HG03175 (cell line): ENCODE measurements at regions not wholly inside any gene's neighbourhood (a gene's known extent, or its start where the extent isn't known, plus 50 kb on each side); places are given as distances from the start of the nearest gene placed in this dataset.
"Not testable (repeated sequence)": the region's sequence is repeated elsewhere in the genome, so short reads cannot be mapped to it uniquely, and the experiment has no call there.

Experiments used
- ATAC-seq: cut with Tn5 transposase; IDR thresholded peaks from one replicate; pipeline ENCODE4 v1.9.1; 2021; ENCODE audit warnings: mild to moderate bottlenecking, moderate library complexity; ENCODE audit not compliant: unreplicated experiment

GRCh38 chr18:76052227-76052595, 442.8 kb downstream of the ZNF516 start:
- no peak for ATAC-seq

DNA sequence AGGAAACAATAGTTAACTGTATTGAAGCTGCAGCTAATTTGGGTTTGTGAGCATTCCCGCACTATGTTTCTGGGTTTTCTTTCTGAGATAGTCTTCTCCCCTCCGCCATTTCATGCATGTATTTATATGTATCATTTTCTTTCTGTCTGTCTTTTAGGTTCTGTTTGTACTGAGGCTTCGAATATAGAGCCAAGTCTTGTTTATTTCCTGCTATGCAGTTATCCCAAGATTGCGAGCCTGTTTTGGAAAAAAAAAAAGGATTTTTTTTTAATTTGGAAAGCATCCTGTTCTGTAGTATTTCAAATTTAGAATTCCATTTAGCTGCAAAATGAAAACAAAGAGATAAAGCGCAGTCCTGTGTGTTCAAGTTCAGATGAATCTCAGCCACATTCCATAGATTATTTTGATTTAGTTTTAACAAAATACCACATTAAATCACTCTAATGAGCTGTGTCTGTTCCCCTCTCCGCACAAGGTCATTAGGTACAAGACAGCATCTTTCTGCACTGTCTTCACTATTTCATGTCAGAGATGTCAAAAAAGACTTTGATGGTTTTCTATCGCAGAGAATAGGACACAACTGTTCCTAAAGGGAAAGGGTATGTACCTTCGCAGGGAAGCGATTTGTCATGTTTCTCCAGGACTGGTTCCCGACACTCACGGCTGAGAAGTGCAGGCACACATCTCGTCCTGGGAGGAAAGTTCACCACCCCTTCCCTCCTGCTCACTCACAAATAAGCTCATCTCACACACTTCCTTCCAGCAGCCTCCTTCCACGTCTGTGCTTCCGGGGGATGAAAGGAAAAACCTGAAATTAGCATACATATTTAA, 443.4 kb downstream of the ZNF516 start:
- ATAC-seq = no peak

DNA sequence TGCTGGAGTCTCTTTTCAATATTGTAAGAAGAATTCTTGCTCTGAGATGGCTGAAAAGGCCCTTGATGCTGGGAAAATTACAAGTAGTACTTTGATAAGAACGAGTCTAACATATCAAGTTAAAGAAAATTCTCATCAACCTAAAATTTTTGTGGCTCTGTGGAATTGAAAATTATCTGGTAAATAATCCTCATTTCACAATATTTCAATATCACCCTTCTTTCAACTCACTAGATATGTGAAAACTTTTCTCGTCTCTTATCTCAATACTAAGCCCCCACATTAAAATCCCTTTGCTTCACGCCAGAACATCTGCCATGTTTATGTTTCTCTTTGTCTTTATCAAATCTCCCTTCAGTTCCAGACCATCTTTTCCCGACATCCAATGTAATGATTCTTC, 448.8 kb downstream of the ZNF516 start:
- ATAC-seq = no peak

GRCh38 chr18:76042511-76042910, 452.5 kb downstream of the ZNF516 start:
- ATAC-seq = no peak

- ATAC-seq = no peak
These were observed 476.8 kb downstream of the ZNF516 start for GRCh38 chr18:76018210-76018609.

DNA sequence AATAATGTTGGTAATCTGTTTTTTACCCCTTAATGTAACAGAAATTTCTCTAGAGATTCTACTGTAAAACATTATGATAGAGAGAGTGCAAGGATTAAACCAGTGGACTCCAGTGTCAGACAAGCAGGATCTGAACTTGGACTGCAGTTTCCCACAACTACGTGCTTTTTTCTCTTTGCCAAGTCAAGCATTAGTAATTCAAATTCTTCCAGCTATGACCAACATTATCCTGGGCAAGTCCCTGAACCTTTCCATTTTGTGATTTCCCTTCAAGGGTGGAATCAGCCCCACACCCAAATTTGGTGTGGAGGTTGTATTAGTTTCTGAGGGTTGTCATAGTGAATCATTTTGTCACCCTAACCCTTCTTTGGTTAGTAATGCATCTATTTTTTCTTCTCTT, 482.0 kb downstream of the ZNF516 start:
- ATAC-seq = no peak

GRCh38 chr18:76005632-76006208, 489.3 kb downstream of the ZNF516 start:
- no peak for ATAC-seq

DNA sequence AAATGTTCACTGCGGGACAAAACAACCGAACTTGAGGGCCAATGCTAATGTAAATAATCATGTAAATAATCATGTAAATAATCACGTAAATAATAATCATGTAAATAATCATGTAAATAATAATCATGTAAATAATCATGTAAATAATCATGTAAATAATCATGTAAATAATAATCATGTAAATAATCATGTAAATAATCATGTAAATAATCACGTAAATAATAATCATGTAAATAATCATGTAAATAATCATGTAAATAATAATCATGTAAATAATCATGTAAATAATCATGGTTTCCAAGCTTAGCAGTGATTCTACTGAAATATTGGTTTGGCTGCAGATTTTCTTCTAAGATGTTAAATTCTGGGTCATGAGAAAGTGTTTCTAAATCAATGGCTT, 507.1 kb downstream of the ZNF516 start:
- not testable (repeated sequence) for ATAC-seq

- ATAC-seq = no peak
These were observed 510.2 kb downstream of the ZNF516 start for GRCh38 chr18:75984853-75985252.

GRCh38 chr18:75981102-75981501, 513.9 kb downstream of the ZNF516 start:
- ATAC-seq = no peak

DNA sequence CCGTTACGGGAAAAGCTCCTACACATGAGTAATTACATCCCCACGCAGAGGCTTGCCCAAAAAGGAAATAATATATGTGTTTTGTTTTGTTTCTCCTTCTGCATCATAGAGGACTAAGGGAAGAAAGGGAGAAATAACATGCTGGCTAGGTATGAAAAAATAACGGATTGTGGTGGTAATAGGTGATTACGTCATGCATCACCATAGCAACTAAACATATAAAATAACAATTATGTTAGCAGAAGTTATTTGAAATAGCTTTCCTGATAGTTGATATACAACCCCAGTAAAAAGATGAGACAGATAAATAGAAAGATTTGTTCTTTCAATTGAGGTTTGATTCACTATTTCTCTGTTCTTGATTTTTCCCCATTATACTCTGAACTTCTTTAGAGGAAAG, 518.0 kb downstream of the ZNF516 start:
- no peak for ATAC-seq

GRCh38 chr18:75970212-75970611, 524.8 kb downstream of the ZNF516 start:
- no peak for ATAC-seq

GRCh38 chr18:75966431-75966830, 528.6 kb downstream of the ZNF516 start:
- no peak for ATAC-seq

DNA sequence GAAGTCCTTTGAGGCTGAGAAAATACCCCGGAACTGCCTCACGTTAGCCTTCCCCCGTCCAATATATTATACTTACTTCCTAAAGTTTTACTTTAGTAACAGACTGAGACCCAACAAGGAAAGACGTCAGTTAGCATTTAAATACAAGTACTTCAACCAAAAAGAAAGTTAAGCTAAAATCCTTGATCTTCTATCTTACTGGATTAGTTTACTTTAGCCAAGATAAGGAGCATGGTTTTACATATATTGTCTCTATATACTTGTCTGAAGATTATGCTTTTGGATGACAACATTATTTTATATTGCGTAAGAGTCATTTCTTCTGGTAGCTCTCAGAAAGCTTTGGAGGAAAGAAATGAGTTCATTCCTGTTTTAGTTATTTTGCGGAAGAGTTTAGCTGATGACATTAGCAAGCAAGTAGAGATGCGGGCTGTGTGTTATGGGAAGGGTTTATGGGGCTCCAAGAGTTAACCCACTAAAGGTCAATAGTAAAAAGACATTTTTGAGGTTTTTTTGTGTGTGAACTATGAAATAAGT, 532.9 kb downstream of the ZNF516 start:
- ATAC-seq = no peak

- not testable (repeated sequence) for ATAC-seq
These were observed 532.9 kb upstream of the SMIM21 start for GRCh38 chr18:75960356-75960755.

GRCh38 chr18:75959150-75959549, 531.6 kb upstream of the SMIM21 start:
- no peak for ATAC-seq

DNA sequence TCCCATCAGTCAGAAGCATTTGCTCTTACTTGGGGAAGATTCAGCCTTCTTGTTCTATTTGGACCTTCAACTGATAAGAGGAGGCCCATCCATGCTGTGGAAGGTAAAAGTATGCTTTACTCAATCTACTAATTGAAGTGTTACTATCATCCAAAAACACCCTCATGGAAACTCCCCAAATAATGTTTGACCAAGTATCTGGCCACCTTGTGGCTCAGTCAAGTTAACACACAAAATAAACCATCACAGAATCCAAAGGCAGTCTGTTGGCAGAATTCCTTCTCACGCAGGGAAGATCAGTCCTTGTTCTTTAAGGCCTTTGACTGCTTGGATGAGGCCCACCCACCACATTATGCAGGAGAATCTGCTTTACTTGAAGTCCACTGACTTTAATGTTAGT, 531.2 kb upstream of the SMIM21 start:
- ATAC-seq = no peak

DNA sequence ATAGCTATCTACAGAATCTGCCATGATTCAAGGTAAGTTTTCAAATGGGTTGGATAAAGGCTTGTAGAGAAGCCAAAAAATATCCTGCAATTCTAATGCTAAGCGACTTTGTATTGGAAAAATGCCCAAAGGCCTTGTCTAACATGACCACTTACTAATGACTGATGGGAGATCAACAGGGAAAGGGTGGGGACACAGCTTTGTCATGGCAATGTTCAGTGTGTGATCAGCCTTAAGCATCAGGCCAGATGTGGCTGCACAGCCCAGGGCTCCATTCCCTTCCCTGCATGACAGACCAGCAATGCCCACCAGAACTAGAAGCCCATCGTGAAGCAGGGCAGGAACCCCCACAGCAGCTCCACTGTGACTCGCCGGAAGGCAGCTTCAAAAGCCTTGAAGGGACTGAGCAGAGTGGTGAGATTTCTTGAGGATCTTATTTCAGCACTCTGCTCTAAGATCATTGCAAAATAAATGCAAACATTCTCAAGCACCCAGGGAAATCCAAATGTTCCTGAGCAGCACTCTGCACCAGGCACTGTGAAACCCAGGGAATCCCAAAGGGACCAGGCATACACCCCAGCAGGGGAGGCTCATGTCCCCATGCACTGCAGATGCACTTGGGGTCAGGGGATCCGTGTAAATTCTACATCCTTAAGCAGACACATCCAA, 517.9 kb upstream of the SMIM21 start:
- no peak for ATAC-seq

DNA sequence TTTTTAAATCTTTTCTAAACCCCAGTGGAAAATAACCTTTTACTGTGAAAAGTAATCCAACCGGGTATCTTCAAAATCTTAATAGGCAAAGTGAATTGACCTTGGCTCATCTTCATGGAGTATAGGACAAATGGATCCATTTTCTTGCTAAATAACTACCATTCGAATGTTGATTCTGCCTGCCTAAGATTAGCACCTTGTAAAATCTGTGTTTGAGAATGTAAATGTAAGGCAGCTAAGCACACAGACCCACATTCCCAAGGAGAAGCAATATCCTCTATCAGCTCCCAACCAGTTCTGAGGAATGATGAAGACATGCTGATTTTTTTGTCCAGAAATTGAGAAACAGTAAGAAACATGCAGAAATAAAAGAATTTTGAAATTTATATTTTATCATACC, 509.8 kb upstream of the SMIM21 start:
- ATAC-seq = no peak

GRCh38 chr18:75936862-75937261, 509.4 kb upstream of the SMIM21 start:
- ATAC-seq = no peak

GRCh38 chr18:75931079-75931478, 503.6 kb upstream of the SMIM21 start:
- no peak for ATAC-seq

- no peak for ATAC-seq
These were observed 501.2 kb upstream of the SMIM21 start for GRCh38 chr18:75928706-75929105.
